Esophagus muscularis mucosa (tissue), 4 donors: ENCODE measurements at regions not wholly inside any gene's neighbourhood (a gene's known extent, or its start where the extent isn't known, plus 50 kb on each side); places are given as distances from the start of the nearest gene placed in this dataset.

Experiments
- EP300 ChIP-seq: sonication (generic); formaldehyde crosslinking; IDR thresholded peaks from one replicate; pipeline ENCODE4 v1.6.1; 2017; ENCODE audit warnings: antibody characterized with exemption
- POLR2A ChIP-seq: fragments of 450-650 bp; IDR thresholded peaks from one replicate; pipeline ENCODE4 v1.6.1; 2017; ENCODE audit warnings: antibody characterized with exemption, moderate library complexity, mild to moderate bottlenecking, low read depth
- POLR2AphosphoS5 ChIP-seq, 2 donors: sonication (generic); formaldehyde crosslinking; IDR thresholded peaks; one replicate each; pipeline ENCODE4 v1.6.1; 2017; ENCODE audit warnings: antibody characterized with exemption in 2 of 2
- TF ChIP-seq, protein P1 (sequence below), 3 experiments: fragments of 200-600 bp in 2 of 3; fragments of 450-650 bp in 1 of 3; sonication (generic) in 2 of 3; IDR thresholded peaks; one replicate each; pipeline ENCODE4 v1.5.1; 2017 to 2019; ENCODE audit warnings: antibody characterized with exemption in 3 of 3, mild to moderate bottlenecking in 2 of 3, moderate library complexity in 1 of 3

DNA sequence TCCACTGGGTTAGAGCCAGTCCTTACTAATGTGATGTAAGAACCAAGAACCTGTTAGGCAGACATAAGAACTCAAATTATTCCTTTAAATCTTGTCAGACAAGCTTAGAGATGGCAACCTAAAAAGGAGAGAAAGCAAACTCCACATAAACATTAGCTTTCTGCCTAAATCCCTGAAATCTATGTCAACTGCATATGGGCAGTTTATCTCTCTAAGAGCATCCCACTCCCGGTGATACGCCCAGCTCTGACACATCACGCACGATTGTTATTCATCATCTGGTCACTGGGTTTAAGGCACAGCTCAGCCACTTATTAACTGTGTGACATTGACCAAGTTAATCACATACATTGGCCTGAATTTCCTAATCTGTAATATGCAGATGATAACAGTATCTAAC lies 323.7 kb downstream of the HHIPL2 start:
- TF ChIP-seq POLR2A (no peak), EP300 (no peak), POLR2AphosphoS5 (IDR thresholded peaks at IDR 0.05) (no peak)
- TF ChIP-seq, protein P1, sequence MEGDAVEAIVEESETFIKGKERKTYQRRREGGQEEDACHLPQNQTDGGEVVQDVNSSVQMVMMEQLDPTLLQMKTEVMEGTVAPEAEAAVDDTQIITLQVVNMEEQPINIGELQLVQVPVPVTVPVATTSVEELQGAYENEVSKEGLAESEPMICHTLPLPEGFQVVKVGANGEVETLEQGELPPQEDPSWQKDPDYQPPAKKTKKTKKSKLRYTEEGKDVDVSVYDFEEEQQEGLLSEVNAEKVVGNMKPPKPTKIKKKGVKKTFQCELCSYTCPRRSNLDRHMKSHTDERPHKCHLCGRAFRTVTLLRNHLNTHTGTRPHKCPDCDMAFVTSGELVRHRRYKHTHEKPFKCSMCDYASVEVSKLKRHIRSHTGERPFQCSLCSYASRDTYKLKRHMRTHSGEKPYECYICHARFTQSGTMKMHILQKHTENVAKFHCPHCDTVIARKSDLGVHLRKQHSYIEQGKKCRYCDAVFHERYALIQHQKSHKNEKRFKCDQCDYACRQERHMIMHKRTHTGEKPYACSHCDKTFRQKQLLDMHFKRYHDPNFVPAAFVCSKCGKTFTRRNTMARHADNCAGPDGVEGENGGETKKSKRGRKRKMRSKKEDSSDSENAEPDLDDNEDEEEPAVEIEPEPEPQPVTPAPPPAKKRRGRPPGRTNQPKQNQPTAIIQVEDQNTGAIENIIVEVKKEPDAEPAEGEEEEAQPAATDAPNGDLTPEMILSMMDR (IDR thresholded peaks at IDR 0.05), result no peak
